Liver (tissue), 3 donors: ENCODE measurements at regions not wholly inside any gene's neighbourhood (a gene's known extent, or its start where the extent isn't known, plus 50 kb on each side); places are given as distances from the start of the nearest gene placed in this dataset.

Experiments
- CTCF ChIP-seq: fragments of 150-350 bp; IDR thresholded peaks from 2 replicates; pipeline ENCODE4 v1.5.1; 2017; ENCODE audit warnings: improper control_type of control experiment, low read depth, low read length; ENCODE audit not compliant: missing input control
- EGR1 ChIP-seq, 2 donors: IDR thresholded peaks; 2 replicates each; pipeline ENCODE4 v1.6.1; 2016 to 2018; ENCODE audit warnings: antibody characterized with exemption in 2 of 2, low read depth in 2 of 2
- GABPA ChIP-seq, 2 donors: IDR thresholded peaks in 1 of 2; conservative IDR thresholded peaks in 1 of 2; 2 replicates each; pipeline ENCODE4 v1.6.1; 2016; ENCODE audit warnings: antibody characterized with exemption in 2 of 2, mild to moderate bottlenecking in 1 of 2, moderate library complexity in 1 of 2
- JUND ChIP-seq, 2 donors: IDR thresholded peaks; 2 replicates each; pipeline ENCODE4 v1.6.1; 2016; ENCODE audit warnings: antibody characterized with exemption in 2 of 2
- MAX ChIP-seq: IDR thresholded peaks from 2 replicates; pipeline ENCODE4 v1.6.1; 2016; ENCODE audit warnings: antibody characterized with exemption
- NR2F2 ChIP-seq: IDR thresholded peaks from 2 replicates; pipeline ENCODE4 v1.6.1; 2016; ENCODE audit warnings: antibody characterized with exemption
- RAD21 ChIP-seq, 2 donors: IDR thresholded peaks; 2 replicates each; pipeline ENCODE4 v1.6.1; 2016; ENCODE audit warnings: antibody characterized with exemption in 2 of 2, mild to moderate bottlenecking in 2 of 2
- REST ChIP-seq: IDR thresholded peaks from 2 replicates; pipeline ENCODE4 v1.6.1; 2016; ENCODE audit warnings: antibody characterized with exemption, mild to moderate bottlenecking
- RXRA ChIP-seq, 2 donors: IDR thresholded peaks; 2 replicates each; pipeline ENCODE4 v1.6.1; 2017 to 2018; ENCODE audit warnings: antibody characterized with exemption in 2 of 2, mild to moderate bottlenecking in 1 of 2
- SP1 ChIP-seq: IDR thresholded peaks from 2 replicates; pipeline ENCODE4 v1.6.1; 2018; ENCODE audit warnings: antibody characterized with exemption, mild to moderate bottlenecking
- YY1 ChIP-seq: IDR thresholded peaks from 2 replicates; pipeline ENCODE4 v1.6.1; 2016; ENCODE audit warnings: antibody characterized with exemption, mild to moderate bottlenecking
- ZBTB33 ChIP-seq: IDR thresholded peaks from 2 replicates; pipeline ENCODE4 v1.6.1; 2016; ENCODE audit warnings: antibody characterized with exemption
- donor health status: healthy.
- donor health status: healthy.

GRCh38 chr5:74143721-74144330 lies 496.7 kb downstream of the ENC1 start:
- TF ChIP-seq CTCF, result no peak
- TF ChIP-seq RXRA (IDR thresholded peaks at IDR 0.05), result no peak
- no peak for TF ChIP-seq RAD21 (IDR thresholded peaks at IDR 0.05)
- no peak for TF ChIP-seq REST
- no peak for TF ChIP-seq YY1
- TF ChIP-seq GABPA (IDR thresholded peaks at IDR 0.05 in 1 of 2, conservative IDR thresholded peaks at IDR 0.05 in 1 of 2), result no peak
- no peak for TF ChIP-seq MAX
- no peak for TF ChIP-seq EGR1 (IDR thresholded peaks at IDR 0.05; ENCODE audit: low read depth in 2 of 2)
- no peak for TF ChIP-seq ZBTB33
- no peak for TF ChIP-seq NR2F2
- no peak for TF ChIP-seq JUND (IDR thresholded peaks at IDR 0.05)
- TF ChIP-seq SP1, result no peak
